GM12891 (cell line): ENCODE measurements at regions not wholly inside any gene's neighbourhood (a gene's known extent, or its start where the extent isn't known, plus 50 kb on each side); places are given as distances from the start of the nearest gene placed in this dataset.

Experiments used
- POLR2A ChIP-seq: IDR thresholded peaks from 2 replicates; pipeline ENCODE4 v1.6.1; 2011; ENCODE audit warnings: low read depth, low read length, control low read depth
- POLR2AphosphoS5 ChIP-seq: IDR thresholded peaks from 2 replicates; pipeline ENCODE4 v1.6.1; 2011; ENCODE audit warnings: low read depth, low read length, control low read depth
- TAF1 ChIP-seq: IDR thresholded peaks from 2 replicates; pipeline ENCODE4 v1.6.1; 2011; ENCODE audit warnings: low read depth, low read length, control low read depth

DNA sequence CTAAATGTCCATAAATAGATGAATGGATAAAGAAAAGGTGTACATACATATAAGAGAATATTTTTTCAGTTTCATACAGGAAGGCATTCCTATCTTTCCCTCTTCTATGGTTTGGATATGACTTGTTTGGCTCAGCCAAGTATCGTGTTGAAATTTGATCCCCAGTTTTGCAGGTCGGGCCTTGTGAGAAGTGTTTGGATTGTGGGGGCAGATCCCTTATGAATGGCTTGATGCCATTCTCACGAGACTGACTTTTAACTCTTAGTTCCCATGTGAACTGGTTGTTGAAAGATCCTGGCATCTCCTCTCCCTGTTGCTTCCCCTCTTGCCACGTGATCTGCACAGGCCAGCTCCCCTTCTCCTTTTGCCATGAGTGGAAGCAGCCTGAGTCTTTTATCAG lies 421.1 kb upstream of the FTMT start:
- TF ChIP-seq POLR2A (no peak), POLR2AphosphoS5 (no peak), TAF1 (no peak)
